GM23338 (cell line): ENCODE measurements at regions not wholly inside any gene's neighbourhood (a gene's known extent, or its start where the extent isn't known, plus 50 kb on each side); places are given as distances from the start of the nearest gene placed in this dataset.
A peak's percentile ranks its signal among the peaks of the same experiment; 100 is the strongest.

Source experiments
- ATAC-seq: fragments of 200-7000 bp; cut with Tn5 transposase; 3 replicates; pipeline ENCODE4 v1.9.1; 2020
- DNase-seq: peaks from one replicate; pipeline ENCODE4 v3.0.0-alpha.2; 2015; ENCODE audit warnings: low spot score
- H2AFZ ChIP-seq: fragments of 200-600 bp; sonication (generic); 2 replicates; pipeline ENCODE4 v1.8.0; 2016; ENCODE audit warnings: antibody characterized with exemption, mild to moderate bottlenecking, moderate library complexity
- H3F3A ChIP-seq: fragments of 200-600 bp; sonication (generic); replicated peaks from 2 replicates; pipeline ENCODE4 v1.8.0; 2017; ENCODE audit warnings: antibody characterized with exemption, mixed run types, low read depth
- H3K27ac ChIP-seq: fragments of 200-600 bp; sonication (generic); 2 replicates; pipeline ENCODE4 v1.6.1; 2016; ENCODE audit warnings: low read depth
- H3K27me3 ChIP-seq: fragments of 200-600 bp; sonication (generic); 2 replicates; pipeline ENCODE4 v1.8.0; 2016; ENCODE audit warnings: mild to moderate bottlenecking, mixed run types, moderate library complexity; ENCODE audit not compliant: insufficient read depth
- H3K36me3 ChIP-seq: fragments of 200-600 bp; sonication (generic); 2 replicates; pipeline ENCODE4 v1.8.0; 2016; ENCODE audit warnings: mild to moderate bottlenecking; ENCODE audit not compliant: insufficient read depth
- H3K4me1 ChIP-seq: fragments of 200-600 bp; sonication (generic); 2 replicates; pipeline ENCODE4 v1.8.0; 2016; ENCODE audit warnings: mild to moderate bottlenecking, moderate library complexity; ENCODE audit not compliant: insufficient read depth
- H3K4me2 ChIP-seq: fragments of 200-600 bp; sonication (generic); 2 replicates; pipeline ENCODE4 v1.7.1; 2017; ENCODE audit warnings: mixed run types
- H3K4me3 ChIP-seq: fragments of 200-600 bp; sonication (generic); 2 replicates; pipeline ENCODE4 v1.6.1; 2016; ENCODE audit warnings: mixed run types
- H3K79me2 ChIP-seq: fragments of 200-600 bp; sonication (generic); replicated peaks from 2 replicates; pipeline ENCODE4 v1.8.0; 2017; ENCODE audit warnings: mild to moderate bottlenecking; ENCODE audit not compliant: insufficient read depth
- H3K9me2 ChIP-seq: fragments of 200-600 bp; sonication (generic); 2 replicates; pipeline ENCODE4 v1.8.0; 2017; ENCODE audit not compliant: insufficient read depth
- H4K20me1 ChIP-seq: fragments of 200-600 bp; sonication (generic); replicated peaks from 2 replicates; pipeline ENCODE4 v1.8.0; 2017; ENCODE audit warnings: mild to moderate bottlenecking; ENCODE audit not compliant: insufficient read depth
- H3K27ac Mint-ChIP-seq: 2 replicates; pipeline ENCODE4 v1.8.0; 2020; ENCODE audit warnings: inconsistent platforms, mild to moderate bottlenecking, moderate library complexity, mixed read lengths
- H3K27me3 Mint-ChIP-seq: 3 replicates; pipeline ENCODE4 v1.8.0; 2022; ENCODE audit warnings: low read depth, mild to moderate bottlenecking, moderate library complexity, mixed read lengths, inconsistent platforms; ENCODE audit not compliant: insufficient read depth, poor library complexity
- H3K36me3 Mint-ChIP-seq: 3 replicates; pipeline ENCODE4 v1.8.0; 2021; ENCODE audit warnings: low read depth, mild to moderate bottlenecking, inconsistent platforms, moderate library complexity, mixed read lengths
- H3K4me1 Mint-ChIP-seq: 3 replicates; pipeline ENCODE4 v1.8.0; 2020; ENCODE audit warnings: mild to moderate bottlenecking, inconsistent platforms, mixed read lengths
- H3K4me3 Mint-ChIP-seq: 3 replicates; pipeline ENCODE4 v1.8.0; 2021; ENCODE audit warnings: moderate library complexity, mild to moderate bottlenecking, inconsistent platforms, mixed read lengths
- H3K9me3 Mint-ChIP-seq: 3 replicates; pipeline ENCODE4 v1.8.0; 2020; ENCODE audit warnings: moderate library complexity, mild to moderate bottlenecking, inconsistent platforms, mixed read lengths
- CREB1 ChIP-seq: fragments of 250-450 bp; sonication (Bioruptor Pico); IDR thresholded peaks from 2 replicates; pipeline ENCODE4 v1.5.0; 2020; ENCODE audit warnings: low read depth, mild to moderate bottlenecking, moderate library complexity
- CTCF ChIP-seq, 2 experiments: fragments of 200-600 bp in 1 of 2; sonication (generic) in 1 of 2; conservative IDR thresholded peaks; 2 replicates each; pipeline versions ENCODE4 v1.5.1 to v1.6.1; 2016 to 2017; ENCODE audit warnings: antibody characterized with exemption in 2 of 2, low read depth in 2 of 2, mild to moderate bottlenecking in 2 of 2, moderate library complexity in 1 of 2
- ETS1 ChIP-seq: IDR thresholded peaks from 2 replicates; pipeline ENCODE4 v1.6.1; 2016; ENCODE audit warnings: antibody characterized with exemption
- EZH2phosphoT487 ChIP-seq: fragments of 200-600 bp; sonication (generic); IDR thresholded peaks from one replicate; pipeline ENCODE4 v1.8.1; 2018; ENCODE audit warnings: antibody characterized with exemption; ENCODE audit not compliant: unreplicated experiment
- JUNB ChIP-seq: IDR thresholded peaks from one replicate; pipeline ENCODE4 v1.6.1; 2016; ENCODE audit warnings: antibody characterized with exemption; ENCODE audit not compliant: unreplicated experiment
- NANOG ChIP-seq: IDR thresholded peaks from 2 replicates; pipeline ENCODE4 v1.6.1; 2016; ENCODE audit warnings: antibody characterized with exemption, borderline replicate concordance
- POLR2AphosphoS5 ChIP-seq: IDR thresholded peaks from 2 replicates; pipeline ENCODE4 v1.6.1; 2016; ENCODE audit warnings: antibody characterized with exemption, low read depth
- REST ChIP-seq: IDR thresholded peaks from one replicate; pipeline ENCODE4 v1.6.1; 2018; ENCODE audit warnings: antibody characterized with exemption; ENCODE audit not compliant: unreplicated experiment
- STAT1 ChIP-seq: IDR thresholded peaks from one replicate; pipeline ENCODE4 v1.6.1; 2016; ENCODE audit warnings: antibody characterized with exemption; ENCODE audit not compliant: unreplicated experiment
- ZNF114 ChIP-seq: fragments of 250-450 bp; sonication (Bioruptor Pico); IDR thresholded peaks from 2 replicates; pipeline ENCODE4 v1.5.0; 2020; ENCODE audit warnings: mild to moderate bottlenecking, moderate library complexity
- ZNF331 ChIP-seq: fragments of 250-450 bp; sonication (Bioruptor Pico); IDR thresholded peaks from 2 replicates; pipeline ENCODE4 v1.5.0; 2020; ENCODE audit warnings: low read depth, mild to moderate bottlenecking, moderate library complexity

DNA sequence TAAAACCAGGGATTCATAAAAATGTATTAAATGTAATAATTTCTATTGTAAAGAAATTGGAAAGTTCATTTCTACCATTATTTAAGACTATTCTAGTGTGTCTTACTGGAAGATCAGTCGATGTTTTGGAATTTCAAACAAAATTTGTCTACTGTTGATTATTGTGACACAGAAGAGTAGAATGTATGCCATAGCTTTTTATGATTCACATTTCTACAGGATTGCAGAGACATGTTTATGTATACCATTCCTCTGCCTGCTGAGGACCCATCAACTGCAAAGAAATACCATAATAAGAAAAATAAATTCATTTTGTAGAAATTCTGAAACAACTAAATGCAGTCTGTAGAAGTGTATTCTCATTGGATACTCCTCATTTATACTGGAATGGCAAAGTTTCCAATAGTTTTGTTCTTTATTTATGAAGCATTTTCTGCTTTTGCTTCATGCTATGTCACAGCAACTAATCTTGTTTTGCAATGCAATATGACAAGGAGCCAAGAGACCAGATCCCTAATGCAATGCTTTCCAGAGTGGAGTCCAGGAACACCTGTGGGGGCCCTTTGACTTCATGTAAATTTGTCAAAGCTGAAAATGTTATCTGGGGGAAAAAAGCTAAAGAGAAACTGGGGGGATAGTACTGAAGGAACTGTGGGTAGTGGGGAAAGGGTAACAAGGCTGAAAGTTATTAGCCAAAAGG, 172.9 kb upstream of the LRIG3 start:
- Histone ChIP-seq H2AFZ (no peak overlapping the region), H4K20me1 (no peaks in the 10 kb centered on the region), H3K36me3 (no peaks in the 10 kb centered on the region), H3K79me2 (no peaks in the 10 kb centered on the region), H3K9me2 (no peaks in the 10 kb centered on the region), H3K27me3 (no peaks in the 10 kb centered on the region), H3K27ac (no peak overlapping the region), H3K4me1 (no peaks in the 10 kb centered on the region), H3K4me2 (no peak overlapping the region), H3F3A (no peaks in the 10 kb centered on the region), H3K4me3 (no peak overlapping the region)
- ATAC-seq (no peak), DNase-seq (no peak)
- Mint-ChIP-seq H3K36me3 (no peaks in the 10 kb centered on the region), H3K27ac (no peak overlapping the region), H3K4me1 (peaks cover 12% of the 10 kb centered on the region; the same call in 2 of the 3 replicates), H3K4me3 (no peak overlapping the region), H3K27me3 (no peaks in the 10 kb centered on the region), H3K9me3 (no peaks in the 10 kb centered on the region)
- no peak for TF ChIP-seq ZNF114 (CRISPR knock-in tag)
- TF ChIP-seq ZNF331 (CRISPR knock-in tag), result no peak
- TF ChIP-seq ETS1, result no peak
- TF ChIP-seq JUNB, result no peak
- TF ChIP-seq POLR2AphosphoS5, result no peak
- TF ChIP-seq STAT1, result no peak
- TF ChIP-seq EZH2phosphoT487, result no peak

- H3K36me3 Mint-ChIP-seq, result no peaks in the 10 kb centered on the region
- no peak overlapping the region for H3K4me3 ChIP-seq
- H2AFZ ChIP-seq, result peak overlapping the region; percentile 5; the same call in 1 of the 2 replicates
- no peaks in the 10 kb centered on the region for H4K20me1 ChIP-seq
- H3K27me3 ChIP-seq, result no peaks in the 10 kb centered on the region
- H3K4me2 ChIP-seq, result no peak overlapping the region
- H3K4me1 Mint-ChIP-seq, result peaks cover 34% of the 10 kb centered on the region
- H3F3A ChIP-seq, result no peaks in the 10 kb centered on the region
- no peak for ATAC-seq
- H3K4me3 Mint-ChIP-seq, result no peak overlapping the region
- DNase-seq, result peak; percentile 20
- no peaks in the 10 kb centered on the region for H3K9me3 Mint-ChIP-seq
- H3K36me3 ChIP-seq, result no peaks in the 10 kb centered on the region
- no peak overlapping the region for H3K27ac ChIP-seq
- no peaks in the 10 kb centered on the region for H3K79me2 ChIP-seq
- peaks cover 8% of the 10 kb centered on the region for H3K4me1 ChIP-seq
- H3K9me2 ChIP-seq, result no peaks in the 10 kb centered on the region
- H3K27ac Mint-ChIP-seq, result peak overlapping the region; percentile 59; the same call in 1 of the 2 replicates
- H3K27me3 Mint-ChIP-seq, result no peaks in the 10 kb centered on the region
- no peak for TF ChIP-seq EZH2phosphoT487
- TF ChIP-seq ZNF114 (CRISPR knock-in tag), result no peak
- no peak for TF ChIP-seq ETS1
- no peak for TF ChIP-seq REST
- TF ChIP-seq NANOG, result no peak
- TF ChIP-seq CREB1 (CRISPR knock-in tag), result no peak
- TF ChIP-seq CTCF (conservative IDR thresholded peaks at IDR 0.05; ENCODE audit: low read depth in 2 of 2), result no peak
Observed at GRCh38 chr12:59088673-59089072, 168.4 kb upstream of the LRIG3 start.
